H1 (cell line): ENCODE measurements at regions not wholly inside any gene's neighbourhood (a gene's known extent, or its start where the extent isn't known, plus 50 kb on each side); places are given as distances from the start of the nearest gene placed in this dataset.

ENCODE experiments used
- CTCF ChIA-PET: fragments of 300-600 bp; sonication (Branson Sonifier 250); formaldehyde crosslinking; loops from one replicate; lab custom pipeline; 2021; ENCODE audit not compliant: partially characterized antibody; lab: Charles Lee
- POLR2A ChIA-PET: fragments of 300-600 bp; sonication (Branson Sonifier 250); formaldehyde crosslinking; loops from one replicate; lab custom pipeline; 2021; ENCODE audit warnings: inconsistent platforms; ENCODE audit not compliant: partially characterized antibody; lab: Charles Lee
- DNase-seq, 2 experiments: peaks; one replicate each; pipeline versions ENCODE4 v3.0.0 to v3.0.0-alpha.2; 2010 to 2022; ENCODE audit warnings: low spot score in 2 of 2, low read depth in 1 of 2, mixed read lengths in 1 of 2
- FAIRE-seq: peaks from 2 replicates; lab custom pipeline; 2011; peaks lifted over from hg19 to GRCh38; lab: Jason Lieb, UNC
- H2AFZ ChIP-seq: 2 replicates; pipeline ENCODE4 v1.8.1; 2012; ENCODE audit warnings: low read length, inconsistent platforms
- H2AK5ac ChIP-seq: 2 replicates; pipeline ENCODE4 v1.6.1; 2013; ENCODE audit warnings: low read depth, low read length
- H2BK120ac ChIP-seq: replicated peaks from 2 replicates; pipeline ENCODE3; 2013; ENCODE audit warnings: low read depth, low read length, inconsistent platforms
- H2BK12ac ChIP-seq: 2 replicates; pipeline ENCODE4 v1.6.1; 2013; ENCODE audit warnings: low read depth, low read length
- H2BK15ac ChIP-seq: 2 replicates; pipeline ENCODE4 v1.6.1; 2013; ENCODE audit warnings: low read length
- H2BK20ac ChIP-seq: 2 replicates; pipeline ENCODE4 v1.6.1; 2013; ENCODE audit warnings: low read length
- H2BK5ac ChIP-seq: 2 replicates; pipeline ENCODE4 v1.6.1; 2013; ENCODE audit warnings: low read depth, low read length
- H3K14ac ChIP-seq: 2 replicates; pipeline ENCODE4 v1.6.1; 2013; ENCODE audit warnings: inconsistent platforms; ENCODE audit not compliant: insufficient read length
- H3K18ac ChIP-seq: 2 replicates; pipeline ENCODE4 v1.6.1; 2013; ENCODE audit warnings: low read length; ENCODE audit errors: extremely low read depth
- H3K23ac ChIP-seq: 2 replicates; pipeline ENCODE4 v1.6.1; 2013; ENCODE audit warnings: inconsistent platforms; ENCODE audit not compliant: insufficient read length
- H3K23me2 ChIP-seq: 2 replicates; pipeline ENCODE4 v1.6.1; 2013; ENCODE audit warnings: low read depth, low read length
- H3K27ac ChIP-seq: 2 replicates; pipeline ENCODE4 v1.6.1; 2011; ENCODE audit warnings: low read depth, low read length, inconsistent platforms
- H3K27me3 ChIP-seq, 4 experiments: replicated peaks in 1 of 4; 1 replicate in 1 of 4; 2 replicates in 3 of 4; pipeline versions ENCODE4 v1.6.1 to v1.8.1; 2011 to 2013; ENCODE audit warnings: low read length in 3 of 4, mild to moderate bottlenecking in 3 of 4, inconsistent platforms in 2 of 4, mixed read lengths in 2 of 4, moderate library complexity in 1 of 4; ENCODE audit not compliant: control insufficient read depth in 3 of 4, insufficient read depth in 3 of 4; ENCODE audit errors: extremely low read depth in 1 of 4
- H3K36me3 ChIP-seq, 4 experiments: 2 replicates each; pipeline versions ENCODE4 v1.6.1 to v1.8.1; 2011 to 2013; ENCODE audit warnings: mild to moderate bottlenecking in 4 of 4, low read length in 3 of 4, moderate library complexity in 2 of 4, control low read depth in 1 of 4, inconsistent platforms in 1 of 4; ENCODE audit not compliant: insufficient read depth in 4 of 4, control insufficient read depth in 2 of 4
- H3K4ac ChIP-seq: replicated peaks from 2 replicates; pipeline ENCODE3; 2013; ENCODE audit warnings: low read length, low read depth, mixed read lengths, inconsistent platforms; ENCODE audit not compliant: insufficient read length
- H3K4me1 ChIP-seq, 4 experiments: replicated peaks in 1 of 4; 1 replicate in 1 of 4; 2 replicates in 3 of 4; pipeline versions ENCODE4 v1.6.1 to v1.8.1; 2011 to 2013; ENCODE audit warnings: low read length in 3 of 4, inconsistent platforms in 2 of 4, mixed read lengths in 1 of 4; ENCODE audit not compliant: insufficient read depth in 4 of 4, control insufficient read depth in 3 of 4
- H3K4me2 ChIP-seq, 2 experiments: 2 replicates each; pipeline versions ENCODE4 v1.6.1 to v1.8.1; 2011 to 2013; ENCODE audit warnings: low read depth in 2 of 2, low read length in 2 of 2, control low read depth in 1 of 2, inconsistent platforms in 1 of 2, mild to moderate bottlenecking in 1 of 2; ENCODE audit not compliant: insufficient read depth in 1 of 2
- H3K4me3 ChIP-seq, 4 experiments: fragments of 200-600, 300-600 bp in 1 of 4; sonication (generic), shearing (Covaris generic), sonication (Bioruptor Twin) in 1 of 4; 2 replicates each; pipeline versions ENCODE4 v1.5.1 to v1.8.1; 2011 to 2016; ENCODE audit warnings: low read length in 4 of 4, low read depth in 3 of 4, control low read depth in 2 of 4, inconsistent platforms in 2 of 4, mild to moderate bottlenecking in 2 of 4, mixed read lengths in 1 of 4, moderate library complexity in 1 of 4; ENCODE audit not compliant: insufficient read depth in 2 of 4; ENCODE audit errors: extremely low read depth in 1 of 4
- H3K56ac ChIP-seq: replicated peaks from 2 replicates; pipeline ENCODE3; 2013; ENCODE audit warnings: low read depth, mild to moderate bottlenecking, mixed read lengths, low read length, inconsistent platforms; ENCODE audit not compliant: insufficient read length
- H3K79me1 ChIP-seq: 2 replicates; pipeline ENCODE4 v1.6.1; 2013; ENCODE audit warnings: low read depth, low read length, control low read depth
- H3K79me2 ChIP-seq, 2 experiments: 2 replicates each; pipeline versions ENCODE4 v1.6.1 to v1.8.1; 2012 to 2013; ENCODE audit warnings: low read length in 2 of 2, mild to moderate bottlenecking in 2 of 2, inconsistent platforms in 1 of 2; ENCODE audit not compliant: insufficient read depth in 2 of 2, control insufficient read depth in 1 of 2
- H3K9ac ChIP-seq, 4 experiments: replicated peaks in 1 of 4; 1 replicate in 1 of 4; 2 replicates in 3 of 4; pipeline versions ENCODE4 v1.6.1 to v1.8.1; 2011 to 2013; ENCODE audit warnings: low read depth in 3 of 4, low read length in 3 of 4, control low read depth in 2 of 4, mild to moderate bottlenecking in 2 of 4, moderate library complexity in 2 of 4, inconsistent platforms in 1 of 4; ENCODE audit errors: extremely low read depth in 1 of 4
- H3K9me3 ChIP-seq, 2 experiments: 2 replicates each; pipeline versions ENCODE4 v1.6.1 to v1.8.1; 2012 to 2013; ENCODE audit warnings: mild to moderate bottlenecking in 2 of 2, moderate library complexity in 2 of 2, control low read depth in 1 of 2, inconsistent platforms in 1 of 2, low read depth in 1 of 2, low read length in 1 of 2, mixed read lengths in 1 of 2; ENCODE audit not compliant: insufficient read depth in 2 of 2
- H4K20me1 ChIP-seq, 2 experiments: replicated peaks in 1 of 2; 2 replicates each; pipeline versions ENCODE3 to v1.8.1; 2011 to 2013; ENCODE audit warnings: inconsistent platforms in 2 of 2, low read length in 2 of 2, mild to moderate bottlenecking in 1 of 2; ENCODE audit not compliant: insufficient read depth in 2 of 2, control insufficient read depth in 1 of 2
- H4K5ac ChIP-seq: 2 replicates; pipeline ENCODE4 v1.6.1; 2013; ENCODE audit warnings: low read length, low read depth, mixed read lengths, inconsistent platforms; ENCODE audit not compliant: insufficient read length
- H4K8ac ChIP-seq: 2 replicates; pipeline ENCODE4 v1.8.0; 2013; ENCODE audit warnings: mild to moderate bottlenecking, moderate library complexity, low read length, inconsistent platforms; ENCODE audit not compliant: insufficient read depth; ENCODE audit errors: extremely low read depth
- H4K91ac ChIP-seq: replicated peaks from 2 replicates; pipeline ENCODE3; 2013; ENCODE audit warnings: low read length, mixed read lengths, inconsistent platforms; ENCODE audit not compliant: insufficient read length
- CBX5 ChIP-seq: fragments of 300-800, 300-1000 bp; sonication (generic); IDR thresholded peaks from 2 replicates; pipeline ENCODE4 v1.7.1; 2016; ENCODE audit warnings: antibody characterized with exemption, low read length, low read depth
- CBX8 ChIP-seq: fragments of 300-800, 300-1000 bp; sonication (generic); IDR thresholded peaks from 2 replicates; pipeline ENCODE4 v1.7.1; 2016; ENCODE audit warnings: low read depth, low read length, borderline replicate concordance
- CHD1 ChIP-seq: IDR thresholded peaks from 2 replicates; pipeline ENCODE4 v1.6.1; 2012; ENCODE audit warnings: low read depth, low read length, improper control_type of control experiment
- CTBP2 ChIP-seq: IDR thresholded peaks from 2 replicates; pipeline ENCODE4 v1.7.0; 2011; ENCODE audit warnings: borderline replicate concordance, mild to moderate bottlenecking, moderate library complexity, mixed read lengths, low read length; ENCODE audit not compliant: insufficient read depth, insufficient read length
- EGR1 ChIP-seq: IDR thresholded peaks from 2 replicates; pipeline ENCODE4 v1.6.1; 2011; ENCODE audit warnings: low read depth, low read length, borderline replicate concordance
- KDM4A ChIP-seq: IDR thresholded peaks from one replicate; pipeline ENCODE4 v1.7.1; 2012; ENCODE audit warnings: low read depth, mild to moderate bottlenecking, moderate library complexity, low read length, inconsistent platforms; ENCODE audit not compliant: severe bottlenecking
- KDM5A ChIP-seq: fragments of 200-600 bp; IDR thresholded peaks from 2 replicates; pipeline ENCODE4 v1.7.1; 2012; ENCODE audit warnings: mild to moderate bottlenecking, low read length, inconsistent platforms, mixed read lengths
- MAFK ChIP-seq: IDR thresholded peaks from 2 replicates; pipeline ENCODE4 v1.6.1; 2012; ENCODE audit warnings: low read depth, mild to moderate bottlenecking, improper control_type of control experiment, low read length
- TAF7 ChIP-seq: optimal IDR thresholded peaks from 2 replicates; pipeline ENCODE3; 2011; ENCODE audit warnings: low read depth, mild to moderate bottlenecking, inconsistent platforms, low read length, moderate library complexity, borderline replicate concordance
- WGBS, 2 experiments: shearing (Covaris generic) in 1 of 2; methylation state at CpG; one replicate each; pipeline versions ENCODE4 v1.1.6 to v1.1.7; 2013 to 2015; ENCODE audit warnings: low lambda C conversion rate in 2 of 2, mixed read lengths in 2 of 2, inconsistent platforms in 1 of 2, low coverage in 1 of 2, missing lambda C conversion rate in 1 of 2; ENCODE audit not compliant: insufficient replicate concordance in 2 of 2, insufficient coverage in 1 of 2, insufficient read length in 1 of 2; ENCODE audit errors: extremely low coverage in 1 of 2, missing lambda C conversion rate in 1 of 2; 5-methylcytosine and 5-hydroxymethylcytosine counted together
- TF ChIP-seq, protein P1 (sequence below): IDR thresholded peaks from 2 replicates; pipeline ENCODE4 v1.6.1; 2012; ENCODE audit warnings: low read length, inconsistent platforms

- peak overlapping the region; percentile 53 for H2BK15ac ChIP-seq
- no peaks in the 10 kb centered on the region for H3K36me3 ChIP-seq
- H3K9me3 ChIP-seq: no peaks in the 10 kb centered on the region
- FAIRE-seq (no peak), DNase-seq (no peak)
- no peak overlapping the region for H2AFZ ChIP-seq
- no peaks in the 10 kb centered on the region for H4K20me1 ChIP-seq
- no peaks in the 10 kb centered on the region for H3K79me2 ChIP-seq
- H3K4me1 ChIP-seq: peaks cover 7 to 14% (median 8%) of the 10 kb centered on the region in 4 experiments
- 0 out of 2 replicates have a peak overlapping the region, but pooled peaks have one; percentile 5 for H3K18ac ChIP-seq
- 0 out of 2 replicates have a peak overlapping the region, but pooled peaks have one; percentile 7 for H2BK12ac ChIP-seq
- no peak overlapping the region for H3K14ac ChIP-seq
- H3K56ac ChIP-seq: no peak overlapping the region
- no peaks in the 10 kb centered on the region for H3K79me1 ChIP-seq
- no peak overlapping the region for H3K4me3 ChIP-seq
- H4K5ac ChIP-seq: no peak overlapping the region
- no peak overlapping the region for H3K9ac ChIP-seq
- H3K4ac ChIP-seq: peak overlapping the region; percentile 44
- no peak overlapping the region for H2BK120ac ChIP-seq
- POLR2A ChIA-PET: interaction anchor here (0.9 to 1.5 kb wide), 3 partner anchors 8 to 71 kb away, joined by 3 to 4 read pairs (median 3); partner anchors contain the start of genes FAM118B and RPUSD4
- no peak overlapping the region for H3K23ac ChIP-seq
- CTCF ChIA-PET: interaction anchor here (0.8 to 1.7 kb wide), 10 partner anchors 10 to 208 kb away, joined by 3 to 7 read pairs (median 3); no protein-coding TSS in a partner anchor
- no peak overlapping the region for H3K4me2 ChIP-seq
- H2AK5ac ChIP-seq: peak overlapping the region; percentile 0; the same call in 1 of the 2 replicates
- H2BK5ac ChIP-seq: no peak overlapping the region; the same call in 1 of the 2 replicates
- no peak overlapping the region; the same call in 1 of the 2 replicates for H4K8ac ChIP-seq
- peak overlapping the region; percentile 1 for H4K91ac ChIP-seq
- H3K27ac ChIP-seq: no peak overlapping the region
- H3K23me2 ChIP-seq: no peaks in the 10 kb centered on the region
- H2BK20ac ChIP-seq: no peak overlapping the region
- 76% methylated on average over 9 of the region's 9 CpGs; no CpG with 5 or more reads in 1 of the 2 experiments for WGBS, 2 experiments
- H3K27me3 ChIP-seq: no peaks in the 10 kb centered on the region
- TF ChIP-seq KDM5A (no peak), CBX8 (no peak), TAF7 (no peak), EGR1 (no peak), CBX5 (no peak), CTBP2 (no peak), KDM4A (no peak), MAFK (no peak), CHD1 (no peak)
- TF ChIP-seq, protein P1, sequence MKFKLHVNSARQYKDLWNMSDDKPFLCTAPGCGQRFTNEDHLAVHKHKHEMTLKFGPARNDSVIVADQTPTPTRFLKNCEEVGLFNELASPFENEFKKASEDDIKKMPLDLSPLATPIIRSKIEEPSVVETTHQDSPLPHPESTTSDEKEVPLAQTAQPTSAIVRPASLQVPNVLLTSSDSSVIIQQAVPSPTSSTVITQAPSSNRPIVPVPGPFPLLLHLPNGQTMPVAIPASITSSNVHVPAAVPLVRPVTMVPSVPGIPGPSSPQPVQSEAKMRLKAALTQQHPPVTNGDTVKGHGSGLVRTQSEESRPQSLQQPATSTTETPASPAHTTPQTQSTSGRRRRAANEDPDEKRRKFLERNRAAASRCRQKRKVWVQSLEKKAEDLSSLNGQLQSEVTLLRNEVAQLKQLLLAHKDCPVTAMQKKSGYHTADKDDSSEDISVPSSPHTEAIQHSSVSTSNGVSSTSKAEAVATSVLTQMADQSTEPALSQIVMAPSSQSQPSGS: no peak
Measured at GRCh38 chr11:126140201-126140925, 71.1 kb downstream of the RPUSD4 start.
